ENCODE measurements at regions not wholly inside any gene's neighbourhood (a gene's known extent, or its start where the extent isn't known, plus 50 kb on each side); places are given as distances from the start of the nearest gene placed in this dataset.

DNA sequence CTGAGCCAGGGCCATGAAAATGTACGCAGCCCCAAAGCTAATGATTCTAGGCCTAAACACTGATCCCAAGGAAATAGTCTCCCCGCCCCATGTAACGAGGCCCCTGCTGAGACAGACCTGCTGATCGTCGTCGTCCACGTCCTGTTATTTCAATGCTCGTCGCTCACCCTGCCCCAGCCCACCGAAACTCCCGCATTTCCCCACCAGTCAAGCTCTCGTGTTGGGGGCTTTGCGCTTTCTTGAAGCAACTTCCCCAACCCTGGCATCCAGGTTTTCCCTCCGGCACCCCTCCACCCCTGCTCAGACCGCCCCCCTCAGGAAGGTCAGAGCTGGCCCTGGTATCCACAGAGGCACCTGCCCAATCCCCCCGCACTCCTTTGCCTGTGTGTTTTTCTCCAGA is 58.8 kb upstream of the LINC01488 start:
- Mint-ChIP-seq H3K27me3 (peaks cover 30% of the 10 kb centered on the region), H3K4me1 (peaks cover 15% of the 10 kb centered on the region), H3K27ac (no peak overlapping the region), H3K9me3 (peaks cover 5 to 13% of the 10 kb centered on the region in 2 donors), H3K4me3 (no peak overlapping the region)
- no peak for ATAC-seq
- DNase-seq = no peak

- Mint-ChIP-seq H3K4me1 (peaks cover 15% of the 10 kb centered on the region), H3K27me3 (peaks cover 34% of the 10 kb centered on the region), H3K9me3 (peaks cover 5 to 13% of the 10 kb centered on the region in 2 donors), H3K27ac (no peak overlapping the region), H3K4me3 (no peak overlapping the region)
- DNase-seq (no peak), ATAC-seq (no peak)
Measured at GRCh38 chr11:69423181-69423580, 58.3 kb upstream of the LINC01488 start.

- DNase-seq (no peak), ATAC-seq (no peak)
- Mint-ChIP-seq H3K4me3 (no peak overlapping the region), H3K9me3 (peaks cover 5 to 13% of the 10 kb centered on the region in 2 donors), H3K4me1 (peaks cover 15% of the 10 kb centered on the region), H3K27ac (no peak overlapping the region), H3K27me3 (peaks cover 41% of the 10 kb centered on the region)
Measured at GRCh38 chr11:69423611-69424385, 57.7 kb upstream of the LINC01488 start.

DNA sequence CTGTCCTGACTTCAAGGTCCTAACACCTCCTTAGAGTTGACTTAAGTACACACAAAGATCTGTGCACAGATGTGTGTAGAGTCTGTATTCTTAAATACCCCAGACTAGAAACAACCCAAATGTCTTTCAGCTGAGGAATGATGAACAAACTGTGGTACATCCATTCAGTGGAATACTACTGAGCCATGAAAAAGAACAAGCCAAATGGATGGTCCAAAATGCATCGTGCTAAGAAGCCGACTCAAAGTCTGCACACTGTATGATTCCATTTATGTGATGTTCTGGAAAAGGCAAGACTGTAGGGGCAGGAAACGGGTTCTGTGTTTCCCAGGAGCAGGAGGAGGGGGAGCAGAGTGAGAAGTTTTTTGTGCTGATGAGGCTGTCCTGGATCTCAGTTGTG is 56.7 kb upstream of the LINC01488 start:
- peaks cover 15% of the 10 kb centered on the region for H3K4me1 Mint-ChIP-seq
- H3K4me3 Mint-ChIP-seq = no peak overlapping the region
- H3K9me3 Mint-ChIP-seq = peaks cover 5 to 13% of the 10 kb centered on the region in 2 donors
- no peak overlapping the region for H3K27ac Mint-ChIP-seq
- H3K27me3 Mint-ChIP-seq = peaks cover 48% of the 10 kb centered on the region
- ATAC-seq (no peak), DNase-seq (no peak)

GRCh38 chr11:69425444-69425843 is 56.0 kb upstream of the LINC01488 start:
- Mint-ChIP-seq H3K27me3 (peaks cover 51% of the 10 kb centered on the region), H3K4me1 (peaks cover 15% of the 10 kb centered on the region), H3K27ac (no peak overlapping the region), H3K9me3 (peaks cover 5 to 13% of the 10 kb centered on the region in 2 donors), H3K4me3 (no peak overlapping the region)
- DNase-seq = no peak
- ATAC-seq = no peak

GRCh38 chr11:69425895-69426544 is 55.4 kb upstream of the LINC01488 start:
- Mint-ChIP-seq H3K4me1 (peaks cover 15% of the 10 kb centered on the region), H3K27me3 (peaks cover 57% of the 10 kb centered on the region), H3K4me3 (peak overlapping the region in 1 of 2 donors; percentile 10), H3K27ac (peak overlapping the region in 1 of 2 donors; percentile 87), H3K9me3 (peaks cover 5 to 13% of the 10 kb centered on the region in 2 donors)
- ATAC-seq = peak; percentile 91
- peak; percentile 26 to 51 for DNase-seq

GRCh38 chr11:69427337-69427736 is 54.1 kb upstream of the LINC01488 start:
- no peak for DNase-seq
- Mint-ChIP-seq H3K27me3 (peaks cover 69% of the 10 kb centered on the region), H3K4me3 (no peak overlapping the region), H3K27ac (no peak overlapping the region), H3K9me3 (peaks cover 5 to 13% of the 10 kb centered on the region in 2 donors), H3K4me1 (peaks cover 15% of the 10 kb centered on the region)
- ATAC-seq = no peak

DNA sequence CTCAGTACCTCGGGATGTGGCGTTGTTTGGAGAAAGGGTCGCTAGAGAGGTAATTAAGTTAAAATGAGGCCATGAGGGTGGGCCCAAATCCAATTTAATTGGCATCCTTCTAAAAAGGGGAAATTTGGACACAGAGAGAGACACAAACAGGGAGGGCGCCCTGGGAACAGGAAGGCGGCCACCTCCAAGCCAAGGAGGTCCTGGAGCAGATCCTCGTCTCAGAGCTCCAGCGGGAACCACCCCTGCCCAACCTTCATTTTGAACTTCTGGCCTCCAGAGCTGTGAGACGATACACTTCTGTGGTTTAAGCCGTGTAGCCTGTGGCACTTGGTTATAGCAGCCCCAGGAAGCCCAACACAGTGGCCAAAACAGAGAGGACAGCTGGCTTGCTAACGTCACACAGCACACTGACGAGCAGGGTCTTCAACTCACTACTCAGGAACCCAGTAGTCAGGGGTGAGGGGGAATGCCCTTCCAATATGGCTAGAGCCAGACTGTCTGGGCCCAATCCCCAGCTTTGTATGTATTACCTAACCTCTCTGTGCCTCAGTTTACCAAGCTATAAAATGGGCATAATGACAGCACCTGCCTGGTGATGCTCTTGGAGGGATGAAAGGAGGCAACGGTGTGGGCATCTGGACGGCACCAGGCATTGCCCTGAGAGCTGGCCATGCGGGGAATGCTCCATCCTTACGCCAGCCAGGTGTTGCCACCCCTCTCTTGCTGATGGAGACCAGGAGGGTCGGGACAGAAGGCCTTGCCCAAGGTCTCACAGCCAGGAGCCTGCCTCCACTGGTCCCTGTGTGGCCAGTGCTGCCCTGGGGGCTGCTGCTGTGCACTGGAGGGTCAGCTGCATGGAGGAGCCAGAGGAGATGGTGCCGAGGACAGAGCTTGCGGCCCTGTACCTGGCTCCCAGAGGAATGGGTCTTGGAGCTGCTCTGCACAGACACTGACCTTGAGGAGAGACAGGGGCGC is 53.3 kb upstream of the LINC01488 start:
- ATAC-seq (no peak), DNase-seq (no peak)
- no peak overlapping the region for H3K27ac Mint-ChIP-seq
- H3K4me3 Mint-ChIP-seq = no peak overlapping the region
- H3K9me3 Mint-ChIP-seq = peaks cover 5 to 13% of the 10 kb centered on the region in 2 donors
- peaks cover 69% of the 10 kb centered on the region for H3K27me3 Mint-ChIP-seq
- peaks cover 15% of the 10 kb centered on the region for H3K4me1 Mint-ChIP-seq

DNA sequence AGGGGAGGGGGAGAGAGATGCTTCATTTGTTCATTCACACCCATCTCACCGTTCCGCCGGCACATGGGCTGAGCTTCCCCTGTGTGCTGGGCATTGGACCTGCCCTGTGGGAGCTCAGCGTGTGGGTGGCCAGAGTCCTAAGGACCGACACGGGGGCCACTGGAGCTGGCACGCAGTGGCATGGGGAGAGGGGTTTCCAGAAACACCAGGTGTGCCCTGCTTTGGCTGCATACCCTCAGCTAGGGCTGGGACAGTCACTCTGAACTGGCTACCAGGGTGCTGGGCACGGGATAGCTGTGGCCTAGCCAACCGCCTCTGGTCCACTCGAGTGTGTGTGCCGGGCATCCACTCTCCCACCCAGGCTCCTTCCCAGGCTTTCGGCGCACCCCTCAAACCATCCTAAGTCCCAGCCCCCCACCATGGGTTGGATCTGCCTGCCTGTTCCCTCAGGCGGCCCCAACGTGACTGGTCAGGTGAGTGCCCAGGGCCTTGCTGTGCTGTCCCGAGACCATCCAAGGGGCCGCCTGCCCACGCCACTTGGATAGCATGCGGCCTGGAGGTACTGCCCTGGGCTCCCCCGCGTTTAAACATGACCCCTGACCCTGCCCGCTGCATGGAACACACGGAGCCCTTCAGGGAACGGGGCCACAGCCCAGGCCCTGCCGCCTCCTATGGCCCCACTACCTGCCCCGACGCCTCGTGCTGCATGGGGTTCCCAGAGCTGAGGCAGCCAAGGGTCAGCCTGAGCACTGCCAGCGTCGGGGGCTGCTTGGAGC is 51.6 kb upstream of the LINC01488 start:
- DNase-seq (no peak), ATAC-seq (no peak)
- H3K27ac Mint-ChIP-seq = no peak overlapping the region
- peaks cover 2 to 8% of the 10 kb centered on the region in 2 donors for H3K9me3 Mint-ChIP-seq
- H3K4me3 Mint-ChIP-seq = no peak overlapping the region
- H3K27me3 Mint-ChIP-seq = peaks cover 69% of the 10 kb centered on the region
- peaks cover 15% of the 10 kb centered on the region for H3K4me1 Mint-ChIP-seq

GRCh38 chr11:69430566-69430965 is 50.9 kb upstream of the LINC01488 start:
- ATAC-seq (no peak), DNase-seq (no peak)
- Mint-ChIP-seq H3K27me3 (peaks cover 74% of the 10 kb centered on the region), H3K27ac (no peak overlapping the region), H3K9me3 (peaks cover 0 to 1% of the 10 kb centered on the region in 2 donors), H3K4me1 (peaks cover 11% of the 10 kb centered on the region), H3K4me3 (no peak overlapping the region)

DNA sequence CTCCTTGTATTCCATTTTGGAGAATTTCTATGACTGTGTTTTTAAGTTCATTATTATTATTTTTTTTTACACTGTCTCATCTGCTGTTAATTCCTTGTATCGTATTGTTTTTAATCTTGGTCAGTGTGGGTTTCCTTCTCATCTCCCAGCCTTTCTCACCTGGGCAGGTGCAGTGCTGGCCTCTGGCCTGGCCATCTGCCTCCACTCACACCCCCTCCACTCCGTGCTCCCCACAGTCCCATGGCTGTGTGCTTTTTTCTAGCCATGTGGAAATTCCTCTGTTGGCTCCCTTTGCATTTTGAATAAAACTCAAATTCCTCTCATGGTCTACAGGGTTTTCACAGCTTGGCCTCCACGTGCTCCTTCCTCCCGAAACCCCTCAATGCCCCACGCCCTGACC is 50.3 kb upstream of the LINC01488 start:
- Mint-ChIP-seq H3K4me3 (no peak overlapping the region), H3K9me3 (no peaks in the 10 kb centered on the region), H3K27ac (no peak overlapping the region), H3K4me1 (peaks cover 5% of the 10 kb centered on the region), H3K27me3 (peaks cover 80% of the 10 kb centered on the region)
- DNase-seq (no peak), ATAC-seq (no peak)

Measured in stimulated activated naive CD8-positive, alpha-beta T cell treated with anti-CD3 and anti-CD28 coated beads, Interleukin-15, amount 100 ng/mL, for 72 hours (primary cell).